HG02938 (cell line): ENCODE measurements at regions not wholly inside any gene's neighbourhood (a gene's known extent, or its start where the extent isn't known, plus 50 kb on each side); places are given as distances from the start of the nearest gene placed in this dataset.
"Not testable (repeated sequence)": the region's sequence is repeated elsewhere in the genome, so short reads cannot be mapped to it uniquely, and the experiment has no call there.

Source experiments
- ATAC-seq: cut with Tn5 transposase; IDR thresholded peaks from one replicate; pipeline ENCODE4 v1.9.1; 2021; ENCODE audit warnings: mild to moderate bottlenecking, moderate library complexity; ENCODE audit not compliant: unreplicated experiment

DNA sequence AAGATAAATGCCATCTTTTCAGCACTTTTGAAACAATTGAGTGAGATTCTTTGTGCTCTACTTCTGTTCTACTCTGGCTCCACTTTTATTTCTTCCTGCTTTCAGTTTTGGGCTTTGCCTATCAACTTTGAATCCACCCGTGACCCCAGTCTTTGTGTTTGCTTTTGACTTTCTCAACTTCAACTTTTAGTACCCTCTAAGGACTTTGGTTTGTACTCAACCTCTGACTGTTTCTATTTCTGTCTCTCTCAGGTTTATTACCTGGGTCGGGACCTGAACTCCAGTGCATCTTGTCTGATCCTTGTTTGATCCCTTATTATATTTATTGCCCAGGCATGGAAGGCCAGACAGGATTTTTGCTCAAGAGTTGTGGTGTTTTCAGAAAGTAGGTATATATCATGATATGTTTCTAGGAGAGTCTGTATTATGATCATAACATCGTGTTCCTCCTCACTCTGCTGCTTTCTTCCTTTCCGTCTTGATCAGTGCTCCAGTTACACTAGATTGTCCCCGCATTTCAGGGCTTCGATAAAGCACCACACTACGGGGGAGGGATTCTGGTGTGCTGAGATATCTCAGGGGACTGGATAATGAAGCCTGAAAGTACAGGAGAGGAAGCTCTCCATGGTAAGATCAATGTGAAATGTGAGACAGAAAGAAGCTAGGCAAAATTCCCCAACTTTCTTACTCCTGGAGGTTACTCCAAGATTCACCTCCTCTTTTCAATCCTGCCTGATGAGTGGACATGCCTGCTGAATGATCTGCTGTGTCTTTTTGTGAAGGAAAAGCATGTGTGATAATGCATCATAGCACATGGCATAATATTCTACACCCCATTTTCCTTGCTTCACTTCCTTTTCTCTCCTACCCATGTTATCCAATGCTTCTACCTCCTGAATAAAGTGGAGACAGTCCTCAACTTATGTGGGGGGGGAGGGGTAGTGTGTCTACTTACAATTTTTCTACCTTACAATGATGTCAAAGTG, 155.5 kb upstream of the GRIN3A start:
- no peak for ATAC-seq

DNA sequence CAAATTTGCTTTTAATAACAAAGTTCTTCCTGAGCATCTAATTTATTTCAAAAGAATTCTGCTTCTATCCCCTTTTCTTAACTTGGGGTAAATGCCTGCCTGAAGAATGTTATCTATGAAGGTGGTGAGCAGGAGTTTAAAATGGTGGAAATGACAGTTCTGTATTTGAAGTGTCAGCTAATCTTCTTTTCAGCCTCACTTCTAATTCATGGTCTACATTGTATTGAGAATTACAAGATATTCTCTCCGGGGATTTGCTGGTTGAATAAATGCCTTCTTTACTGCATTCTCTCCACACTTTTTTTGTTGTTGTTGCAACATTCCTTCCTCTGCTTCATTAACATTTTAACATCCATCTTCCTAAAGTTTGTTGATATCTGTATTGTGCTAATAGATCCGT, 143.1 kb upstream of the GRIN3A start:
- no peak for ATAC-seq

DNA sequence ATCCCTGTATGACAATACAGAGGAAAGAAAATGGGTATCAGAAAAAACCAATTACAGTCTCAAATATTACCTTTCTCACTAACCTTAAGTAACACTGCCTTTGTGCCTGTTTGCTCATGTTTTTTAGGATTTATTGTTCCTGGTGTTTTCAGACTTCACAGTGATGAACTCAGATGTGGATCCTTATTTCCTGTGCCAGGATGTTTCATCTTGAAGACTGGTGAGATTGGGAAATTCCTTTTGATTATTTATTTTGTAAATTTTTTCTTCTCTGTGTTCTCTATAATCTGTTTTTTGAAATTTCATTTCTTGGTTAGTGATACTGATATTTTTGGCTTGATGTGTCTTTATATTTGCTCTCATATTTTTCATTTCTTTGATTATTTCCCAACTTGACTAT, 142.4 kb upstream of the GRIN3A start:
- no peak for ATAC-seq

DNA sequence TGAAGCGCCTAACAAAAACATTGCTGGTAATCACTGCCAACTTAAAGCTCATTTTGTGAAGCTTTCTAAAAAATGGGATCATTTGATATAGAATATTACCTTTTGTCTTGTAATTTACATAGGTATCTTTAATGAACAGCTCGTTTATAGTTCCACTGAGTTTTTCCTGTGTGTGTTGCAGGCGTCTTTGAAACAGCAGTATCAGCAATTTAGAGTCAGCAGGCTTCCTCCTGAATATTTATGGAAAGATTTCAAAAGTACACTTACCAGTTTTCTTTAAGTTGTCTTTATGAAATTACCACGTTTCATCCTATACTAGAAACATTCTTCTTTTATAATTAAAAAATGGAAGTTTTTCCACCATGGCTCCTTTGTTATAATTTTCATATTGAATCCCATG, 140.3 kb upstream of the GRIN3A start:
- no peak for ATAC-seq

DNA sequence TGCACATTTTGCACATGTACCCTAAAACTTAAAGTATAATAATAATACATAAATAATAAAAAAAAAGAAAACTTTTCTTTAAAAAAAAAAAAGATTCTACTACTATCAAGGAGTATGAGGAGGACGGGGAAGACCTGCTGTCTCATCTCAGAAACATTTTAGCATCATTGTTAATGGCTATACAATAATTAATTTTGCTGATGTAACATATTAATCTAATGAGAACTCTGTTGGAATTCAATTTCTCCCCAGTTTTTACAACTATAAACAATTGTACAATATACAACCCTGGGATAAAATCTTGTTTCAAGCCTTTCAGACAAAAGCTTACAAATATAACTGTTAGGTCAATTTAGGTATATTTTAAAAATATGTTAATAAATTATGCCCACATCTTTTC, 139.0 kb upstream of the GRIN3A start:
- ATAC-seq: no peak

DNA sequence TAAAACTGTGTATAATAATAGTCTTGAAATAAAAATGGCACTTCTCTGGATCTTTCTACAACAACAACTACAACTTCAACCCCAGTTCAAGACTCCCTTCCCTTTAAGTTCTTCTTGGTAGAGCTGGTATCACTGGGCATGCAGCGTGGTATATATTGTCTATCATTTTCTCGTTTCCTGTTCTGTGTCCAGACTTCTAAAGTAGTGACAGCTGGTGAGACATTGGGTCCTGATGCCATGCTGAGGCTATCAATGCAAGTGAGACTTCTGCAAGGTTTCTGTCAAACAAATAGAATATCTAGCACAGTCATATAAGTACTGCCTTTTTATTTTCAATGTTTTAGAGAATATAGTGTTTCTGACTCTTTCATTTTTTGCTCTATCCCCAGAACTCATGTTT, 123.0 kb upstream of the GRIN3A start:
- ATAC-seq: no peak

DNA sequence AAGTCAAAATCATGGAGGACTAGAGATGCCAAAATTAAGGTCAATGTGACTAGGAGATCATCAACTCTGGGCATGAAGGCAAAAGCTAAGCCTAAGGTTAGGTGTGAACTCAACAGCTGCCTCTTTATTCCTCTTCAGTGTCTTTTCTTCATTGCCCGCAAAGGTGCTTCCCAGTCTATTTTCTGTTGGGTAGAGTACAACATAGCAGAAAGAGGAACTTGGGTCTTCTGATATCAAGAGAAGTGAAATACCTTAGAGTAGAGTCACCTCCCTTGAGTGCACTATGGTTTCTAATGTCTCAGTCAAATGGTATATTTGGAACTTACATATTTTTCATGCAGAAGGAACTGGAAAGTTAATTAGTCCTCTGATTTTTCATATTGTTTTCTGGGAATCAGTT, 122.5 kb upstream of the GRIN3A start:
- ATAC-seq: no peak

DNA sequence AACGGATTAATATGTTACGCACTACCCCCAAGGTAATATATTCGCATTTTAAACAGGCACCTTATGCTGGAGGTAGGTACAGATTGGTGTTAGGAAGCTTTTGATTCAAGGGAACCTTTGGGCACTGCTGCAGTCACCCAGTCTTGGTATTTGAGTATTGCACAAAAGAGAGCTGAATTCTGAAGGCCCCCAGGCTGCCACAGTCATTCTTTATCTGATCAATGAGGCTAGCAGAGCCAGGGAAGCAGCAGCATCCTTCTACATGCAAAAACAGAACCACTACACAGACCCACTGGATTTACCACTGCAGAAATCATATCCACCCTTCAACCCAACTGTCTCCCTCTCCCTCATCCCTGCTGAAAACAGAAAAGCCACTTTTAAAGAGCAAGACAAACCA, 121.2 kb upstream of the GRIN3A start:
- ATAC-seq: no peak

DNA sequence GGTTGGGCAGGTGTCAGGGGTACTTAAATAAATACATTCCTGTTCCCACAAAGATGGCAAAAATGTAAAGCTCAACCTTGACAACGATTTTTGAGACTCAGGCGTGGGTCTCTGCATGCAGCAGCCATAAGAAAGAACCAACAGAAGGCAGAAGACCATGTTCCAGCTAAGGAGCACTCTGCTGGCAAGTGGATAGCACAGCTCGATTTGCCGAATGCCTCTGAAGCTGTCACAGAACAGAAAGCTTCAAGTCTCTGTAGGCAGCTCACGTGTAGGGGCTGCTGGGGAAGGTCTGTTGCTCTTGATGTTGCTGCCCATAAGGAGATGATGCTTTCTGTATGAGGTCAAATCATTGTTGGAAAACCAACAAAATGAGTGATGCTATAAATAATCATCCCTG, 119.6 kb upstream of the GRIN3A start:
- no peak for ATAC-seq

DNA sequence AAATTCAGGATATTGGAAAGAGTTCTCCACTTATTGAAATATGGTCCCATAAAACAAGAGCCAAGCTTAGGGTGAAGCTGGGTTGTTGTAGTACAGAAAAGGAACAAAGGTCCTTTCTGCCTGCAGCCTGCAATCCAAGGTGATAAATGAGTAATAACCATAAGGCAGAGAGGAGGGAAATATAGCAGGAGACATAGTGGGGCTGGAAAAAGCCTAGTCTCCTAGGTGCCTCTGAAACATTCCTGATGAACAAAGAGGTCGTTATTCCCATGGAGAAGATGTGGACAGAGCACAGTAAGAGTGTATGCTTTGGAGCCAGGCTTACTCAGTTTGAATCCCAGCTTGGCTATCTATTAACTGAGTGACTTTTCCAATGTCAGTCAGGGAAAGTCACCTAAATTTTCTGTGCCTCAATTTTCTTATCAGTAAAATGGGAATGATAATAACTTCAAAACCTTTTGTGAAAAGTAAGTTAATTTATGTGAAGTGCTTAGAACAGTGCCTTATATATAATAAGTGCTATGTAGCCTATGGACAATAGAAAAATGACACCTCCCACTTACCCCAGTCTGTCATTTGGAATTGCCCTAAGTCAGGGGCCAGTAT, 110.8 kb upstream of the GRIN3A start:
- no peak for ATAC-seq

DNA sequence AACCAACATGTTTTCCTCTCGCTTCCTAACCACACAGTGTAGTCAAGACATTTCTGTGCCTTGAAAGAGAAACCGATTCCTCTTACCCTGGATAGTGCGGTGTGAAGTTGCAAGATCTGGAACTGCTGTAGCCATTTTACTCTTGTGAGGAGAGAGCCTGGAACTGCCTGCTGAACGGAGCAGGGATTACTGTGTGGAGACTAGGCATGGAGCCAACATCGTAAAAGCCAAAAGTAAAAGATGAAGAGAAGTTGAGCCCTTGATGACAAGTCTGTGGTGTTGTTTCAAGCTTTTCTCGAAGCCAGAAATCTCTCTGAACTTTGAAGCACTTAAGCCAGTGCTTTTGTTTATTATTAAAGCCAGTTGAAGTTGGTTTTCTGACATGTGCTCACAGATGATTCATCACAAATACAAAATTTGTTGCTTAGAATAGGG, 110.1 kb upstream of the GRIN3A start:
- ATAC-seq: no peak

DNA sequence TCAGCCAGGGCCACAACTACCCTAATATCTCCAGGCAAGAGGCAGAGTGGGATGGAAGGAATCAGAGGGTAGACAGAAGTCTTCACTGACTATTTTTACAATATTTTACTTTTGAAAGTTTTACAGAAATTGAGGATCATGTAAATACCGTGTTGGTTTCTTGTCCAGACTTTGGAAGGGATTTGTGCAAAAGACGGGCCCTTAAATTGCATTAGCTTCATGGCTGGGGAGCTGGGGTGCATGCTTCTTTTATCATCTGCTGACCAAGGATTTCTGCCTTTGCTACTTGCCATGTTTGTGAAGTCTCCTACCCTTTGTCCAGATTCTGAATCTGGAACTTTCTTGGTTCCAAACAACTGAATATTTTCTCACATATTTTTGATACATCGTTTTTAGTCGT, 107.7 kb upstream of the GRIN3A start:
- ATAC-seq: no peak

DNA sequence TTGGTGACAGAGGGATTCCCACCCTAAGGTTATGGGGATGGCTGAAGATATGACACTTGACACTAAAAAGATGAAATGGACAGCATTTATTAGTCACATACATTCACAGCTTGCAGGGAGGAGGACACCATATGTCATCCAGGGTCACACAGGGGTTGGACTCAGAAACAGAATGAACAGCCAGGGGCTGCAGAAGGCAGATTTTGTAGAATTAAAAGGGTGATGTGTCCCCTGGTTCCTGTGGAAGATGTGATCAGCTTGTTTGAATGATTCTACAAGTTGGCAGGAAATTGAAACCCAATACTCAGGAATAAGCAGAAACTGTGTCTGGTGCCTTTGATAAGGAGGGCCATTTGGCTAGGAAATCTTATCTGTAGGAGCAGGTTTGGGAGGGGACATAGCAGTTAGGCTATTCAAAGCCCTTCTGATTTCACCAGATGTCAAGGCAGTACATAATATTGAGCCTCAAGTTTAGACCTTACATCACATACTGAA, 102.3 kb upstream of the GRIN3A start:
- no peak for ATAC-seq

DNA sequence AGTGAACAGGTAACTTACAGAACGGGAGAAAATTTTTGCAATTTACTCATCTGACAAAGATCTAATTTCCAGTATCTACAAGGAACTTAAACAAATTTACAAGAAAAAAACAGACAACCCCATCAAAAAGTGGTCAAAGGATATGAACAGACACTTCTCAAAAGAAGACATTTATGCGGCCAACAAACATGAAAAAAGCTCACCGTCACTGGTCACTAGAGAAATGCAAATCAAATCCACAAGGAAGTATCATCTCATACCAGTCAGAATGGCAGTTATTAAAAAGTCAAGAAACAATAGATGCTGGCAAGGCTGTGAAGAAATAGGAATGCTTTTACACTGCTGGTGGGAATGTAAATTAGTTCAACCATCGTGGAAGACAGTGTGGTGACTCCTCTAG, 100.5 kb upstream of the GRIN3A start:
- not testable (repeated sequence) for ATAC-seq

DNA sequence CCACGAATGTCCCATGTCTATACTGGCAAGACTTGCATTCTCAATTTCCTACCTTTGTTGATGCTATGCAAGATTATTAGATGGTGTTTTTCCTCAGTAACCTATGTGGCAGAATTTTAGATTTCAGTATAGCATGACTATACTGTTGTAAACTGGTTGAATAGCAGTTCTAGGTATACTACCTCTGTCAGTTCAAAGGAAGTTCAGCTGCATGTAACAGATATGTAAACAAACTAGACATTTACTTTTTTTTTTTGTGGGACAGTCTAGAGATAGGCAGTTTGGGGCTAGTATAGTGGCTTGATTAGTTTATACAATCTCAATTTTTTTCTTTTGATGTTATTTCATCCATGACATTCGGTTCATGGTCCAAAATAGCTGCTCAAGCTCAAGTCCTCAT, 97.6 kb upstream of the GRIN3A start:
- ATAC-seq: no peak

DNA sequence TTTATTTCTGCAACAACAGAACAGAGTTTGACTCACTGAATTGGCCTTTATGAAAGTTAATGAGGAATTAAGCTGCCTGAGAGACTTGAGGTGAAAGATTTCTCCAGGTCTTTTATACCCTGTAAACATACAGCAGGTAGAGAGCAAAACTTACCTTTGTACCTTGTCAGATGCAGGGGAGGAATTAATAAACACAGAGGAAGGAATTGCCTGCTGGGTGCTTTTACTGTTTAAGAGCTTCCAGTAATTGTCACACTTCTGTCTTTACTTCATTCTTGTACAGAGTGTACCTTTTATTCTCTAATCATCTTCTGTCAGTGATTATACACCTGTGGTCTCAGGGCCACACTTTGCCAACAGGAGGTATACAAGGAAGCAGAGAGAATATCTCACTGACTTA, 94.0 kb upstream of the GRIN3A start:
- no peak for ATAC-seq

DNA sequence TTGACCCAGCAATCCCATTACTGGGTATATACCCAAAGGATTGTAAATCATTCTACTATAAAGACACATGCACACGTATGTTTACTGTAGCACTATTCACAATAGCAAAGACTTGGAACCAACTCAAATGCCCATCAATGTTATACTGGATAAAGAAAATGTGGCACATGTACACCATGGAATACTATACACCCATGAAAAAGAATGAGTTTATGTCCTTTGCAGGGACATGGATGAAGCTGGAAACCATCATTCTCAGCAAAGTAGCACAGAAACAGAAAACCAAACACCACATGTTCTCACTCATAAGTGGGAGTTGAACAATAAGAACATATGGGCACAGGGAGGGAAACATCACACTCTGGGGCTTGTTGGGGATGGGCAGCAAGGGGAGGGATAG, 83.0 kb upstream of the GRIN3A start:
- not testable (repeated sequence) for ATAC-seq

DNA sequence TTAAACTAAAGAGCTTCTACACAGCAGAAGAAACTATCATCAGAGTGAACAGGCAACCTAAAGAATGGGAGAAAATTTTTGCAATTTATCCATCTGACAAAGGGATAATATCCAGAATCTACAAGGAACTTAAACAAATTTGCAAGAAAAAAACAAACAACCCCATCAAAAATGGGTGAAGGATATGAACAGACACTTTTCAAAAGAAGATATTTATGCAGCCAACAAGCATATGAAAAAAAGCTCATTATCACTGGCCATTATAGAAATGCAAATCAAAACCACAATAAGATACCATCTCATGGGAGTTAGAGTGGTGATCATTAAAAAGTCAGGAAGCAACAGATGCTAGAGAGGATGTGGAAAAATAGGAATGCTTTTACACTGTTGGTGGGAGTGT, 82.5 kb upstream of the GRIN3A start:
- ATAC-seq: not testable (repeated sequence)

DNA sequence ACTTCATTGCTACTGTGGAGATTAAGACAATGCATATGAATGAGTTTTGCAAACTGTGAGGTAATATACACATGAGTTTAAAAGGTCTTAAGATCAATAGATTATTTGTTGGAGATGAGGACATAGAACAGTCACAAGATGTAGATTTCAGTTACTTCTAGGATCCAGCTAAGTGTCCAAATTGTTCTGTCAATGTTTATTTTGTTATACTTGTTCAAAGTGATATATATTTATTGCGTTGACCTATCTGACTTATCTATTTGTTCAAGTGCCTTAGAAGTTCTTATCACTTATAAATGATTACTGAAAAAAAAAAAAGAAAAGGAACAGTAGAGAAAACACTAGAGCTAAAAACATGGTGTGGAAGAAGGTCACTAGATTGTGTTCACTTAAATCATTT, 75.6 kb upstream of the GRIN3A start:
- no peak for ATAC-seq

DNA sequence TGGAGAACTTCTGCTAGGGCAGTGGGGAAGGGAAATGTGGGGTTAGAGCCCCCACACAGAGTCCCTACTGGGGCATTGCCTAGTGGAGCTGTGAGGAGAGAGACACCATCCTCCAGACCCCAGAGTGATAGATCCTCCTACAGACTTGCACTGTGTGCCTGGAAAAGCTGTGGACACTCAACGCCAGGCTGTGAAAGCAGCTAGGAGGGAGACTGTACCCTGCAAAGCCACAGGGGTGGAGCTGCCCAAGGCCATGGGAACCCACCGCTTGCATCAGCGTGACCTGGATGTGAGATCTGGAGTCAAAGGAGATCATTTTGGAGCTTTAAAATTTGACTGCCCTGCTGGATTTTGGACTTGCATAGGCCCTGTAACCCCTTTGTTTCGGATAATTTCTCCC, 69.4 kb upstream of the GRIN3A start:
- not testable (repeated sequence) for ATAC-seq

DNA sequence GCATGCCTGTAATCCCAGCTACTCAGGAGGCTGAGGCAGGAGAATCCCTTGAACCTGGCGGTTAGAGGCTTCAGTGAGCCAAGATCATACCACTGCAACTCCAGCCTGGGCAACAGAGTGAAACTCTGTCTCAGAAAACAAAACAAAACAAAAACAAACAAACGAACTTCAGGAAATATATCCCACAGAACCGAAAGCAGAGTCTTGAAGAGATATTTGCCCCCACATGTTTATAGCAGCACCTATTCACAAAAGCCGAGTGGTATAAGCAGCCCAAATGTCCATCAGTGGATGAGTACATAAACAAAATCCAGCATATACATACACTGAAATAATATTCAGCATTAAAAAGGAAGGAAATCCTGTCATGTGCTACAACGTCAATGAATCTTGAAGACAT, 57.6 kb upstream of the GRIN3A start:
- no peak for ATAC-seq

DNA sequence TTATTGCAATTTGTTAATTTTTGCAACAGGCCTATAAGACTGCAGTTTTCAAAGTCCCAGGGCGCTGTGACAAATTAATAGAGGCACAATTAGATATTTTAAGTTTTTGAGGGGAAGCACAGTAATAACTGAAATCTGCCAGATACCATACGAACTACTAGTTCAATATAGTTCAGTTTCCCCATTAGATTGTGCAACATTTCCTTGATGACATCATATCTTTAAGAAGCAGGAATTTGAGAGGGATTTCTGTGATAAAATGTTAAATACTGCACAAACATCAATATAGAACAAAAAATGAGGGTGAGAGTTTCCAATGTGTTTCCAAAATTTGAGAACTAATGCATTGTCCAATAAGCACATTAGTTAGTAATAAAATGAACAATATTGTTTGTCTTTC, 56.7 kb upstream of the GRIN3A start:
- ATAC-seq: no peak
